Gastroesophageal sphincter (tissue), 4 donors: ENCODE measurements at regions not wholly inside any gene's neighbourhood (a gene's known extent, or its start where the extent isn't known, plus 50 kb on each side); places are given as distances from the start of the nearest gene placed in this dataset.

Experiments used
- ATAC-seq: fragments of 150-250 bp; one replicate; pipeline ENCODE4 v1.9.1; 2016; ENCODE audit warnings: mild to moderate bottlenecking, moderate library complexity
- H3K27ac ChIP-seq, 4 donors: fragments of 200-600 bp; sonication (generic) in 3 of 4; 1 replicate in 3 of 4; 2 replicates in 1 of 4; pipeline ENCODE4 v1.5.1; 2016 to 2019
- H3K27me3 ChIP-seq: fragments of 200-600 bp; sonication (generic); one replicate; pipeline ENCODE4 v1.5.1; 2019
- H3K36me3 ChIP-seq, 2 donors: fragments of 200-600 bp; sonication (generic); one replicate each; pipeline ENCODE4 v1.5.1; 2019; ENCODE audit warnings: control low read depth in 1 of 2
- H3K4me1 ChIP-seq, 3 donors: fragments of 200-600 bp; sonication (generic); 1 replicate in 2 of 3; 2 replicates in 1 of 3; pipeline ENCODE4 v1.5.1; 2016 to 2019; ENCODE audit warnings: control low read depth in 2 of 3
- H3K4me3 ChIP-seq, 2 donors: fragments of 200-600 bp; sonication (generic); one replicate each; pipeline ENCODE4 v1.5.1; 2019; ENCODE audit warnings: mild to moderate bottlenecking in 1 of 2, moderate library complexity in 1 of 2
- H3K9me3 ChIP-seq, 3 donors: fragments of 200-600 bp; sonication (generic); one replicate each; pipeline ENCODE4 v1.5.1; 2017 to 2019; ENCODE audit warnings: control low read depth in 2 of 3
- CTCF ChIP-seq, 4 experiments: fragments of 200-600 bp in 2 of 4; fragments of 450-650 bp in 2 of 4; sonication (generic) in 1 of 4; IDR thresholded peaks; one replicate each; pipeline ENCODE4 v1.5.1; 2017 to 2019; ENCODE audit warnings: antibody characterized with exemption in 4 of 4, mild to moderate bottlenecking in 2 of 4, moderate library complexity in 2 of 4
- EP300 ChIP-seq: sonication (generic); formaldehyde crosslinking; IDR thresholded peaks from one replicate; pipeline ENCODE4 v1.6.1; 2017; ENCODE audit warnings: antibody characterized with exemption, mild to moderate bottlenecking
- POLR2A ChIP-seq, 2 donors: fragments of 450-650 bp; IDR thresholded peaks; one replicate each; pipeline ENCODE4 v1.6.1; 2017; ENCODE audit warnings: antibody characterized with exemption in 2 of 2, mild to moderate bottlenecking in 2 of 2, moderate library complexity in 1 of 2
- POLR2AphosphoS5 ChIP-seq: sonication (generic); formaldehyde crosslinking; IDR thresholded peaks from one replicate; pipeline ENCODE4 v1.6.1; 2017; ENCODE audit warnings: antibody characterized with exemption
- WGBS, 2 donors: methylation state at CpG; one replicate each; pipeline ENCODE4 v1.1.5; 2018; ENCODE audit warnings: low coverage in 1 of 2; 5-methylcytosine and 5-hydroxymethylcytosine counted together

DNA sequence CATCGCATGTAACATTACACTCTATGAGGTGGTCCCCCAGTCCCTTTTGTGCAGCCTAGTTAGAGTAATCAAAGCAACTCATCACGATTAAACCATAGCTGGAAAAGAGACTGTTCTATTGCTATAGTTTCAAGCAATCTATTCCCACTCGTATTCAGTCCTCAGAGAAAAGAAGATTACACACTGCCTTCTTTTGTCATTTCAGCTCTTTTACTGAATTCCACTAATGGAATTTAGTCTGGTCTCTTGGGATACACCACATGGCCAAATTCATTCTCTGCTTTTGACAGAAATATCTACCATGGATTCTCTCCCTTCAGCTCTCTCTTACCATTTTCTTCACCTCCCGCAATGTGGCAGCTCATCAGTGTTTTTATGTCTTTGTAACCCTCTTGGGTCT is 108.9 kb upstream of the HDAC9 start:
- TF ChIP-seq POLR2AphosphoS5: no peak
- TF ChIP-seq POLR2A (IDR thresholded peaks at IDR 0.05): no peak
- TF ChIP-seq EP300: no peak
- TF ChIP-seq CTCF (IDR thresholded peaks at IDR 0.05): no peak
- Histone ChIP-seq H3K36me3 (no peaks in the 10 kb centered on the region), H3K9me3 (no peaks in the 10 kb centered on the region), H3K27ac (no peak overlapping the region), H3K4me3 (no peak overlapping the region), H3K4me1 (peaks cover 6 to 29% (median 12%) of the 10 kb centered on the region in 3 donors), H3K27me3 (no peaks in the 10 kb centered on the region)
- no peak for ATAC-seq
- WGBS, 2 donors: 78 to 83% methylated on average over 1 to 4 of the region's 4 CpGs

DNA sequence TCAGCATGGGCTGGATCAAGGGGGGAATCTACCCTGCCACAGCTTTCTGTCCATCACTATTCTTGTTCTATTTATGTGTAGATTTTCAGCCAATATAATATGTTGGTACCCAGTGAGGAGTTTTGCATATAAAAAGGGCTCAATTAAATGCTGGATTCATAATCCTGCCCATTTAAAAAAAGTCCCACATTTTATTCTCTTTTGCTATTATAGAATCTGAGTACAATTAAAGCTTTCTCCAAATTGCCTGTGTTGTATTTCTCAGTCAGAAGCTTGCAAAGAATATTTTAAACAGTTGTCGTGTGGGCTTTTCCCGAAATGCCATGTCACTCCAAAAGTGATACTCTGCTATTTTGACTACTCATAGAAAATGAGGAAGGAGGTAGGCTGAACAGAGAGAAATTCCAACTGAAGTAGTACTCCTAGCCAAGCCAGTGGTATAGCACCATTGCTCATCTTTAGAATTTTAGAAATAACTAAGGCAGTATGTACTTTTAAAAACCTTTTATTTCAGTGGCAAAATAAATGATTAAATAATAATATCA is 108.3 kb upstream of the HDAC9 start:
- no peak for TF ChIP-seq POLR2AphosphoS5
- Histone ChIP-seq H3K27me3 (no peaks in the 10 kb centered on the region), H3K9me3 (no peaks in the 10 kb centered on the region), H3K4me3 (no peak overlapping the region), H3K27ac (no peak overlapping the region), H3K4me1 (peaks cover 6 to 29% (median 12%) of the 10 kb centered on the region in 3 donors), H3K36me3 (no peaks in the 10 kb centered on the region)
- 61 to 73% methylated on average over 2 of the region's 2 CpGs for WGBS, 2 donors
- ATAC-seq: no peak

DNA sequence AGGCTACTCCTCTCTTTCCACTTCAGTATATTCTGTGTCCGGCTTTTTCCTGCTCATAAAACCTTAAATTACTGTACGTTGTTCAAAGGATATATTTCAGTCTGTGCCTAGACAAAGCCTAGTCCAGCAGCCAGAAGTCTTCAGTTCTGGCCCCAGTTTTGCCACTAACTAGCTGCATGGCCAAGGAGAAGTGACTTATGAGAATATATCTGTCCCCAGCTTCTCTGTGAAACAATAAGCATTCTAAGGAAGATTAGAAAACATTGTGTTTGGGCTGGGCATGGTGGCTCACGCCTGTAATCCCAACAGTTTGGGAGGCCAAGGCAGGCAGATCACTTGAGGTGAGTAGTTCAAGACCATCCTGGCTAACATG is 105.0 kb upstream of the HDAC9 start:
- no peaks in the 10 kb centered on the region for H3K27me3 ChIP-seq
- H3K4me1 ChIP-seq: peaks cover 10 to 43% (median 12%) of the 10 kb centered on the region in 3 donors
- TF ChIP-seq POLR2AphosphoS5: no peak
- TF ChIP-seq POLR2A (IDR thresholded peaks at IDR 0.05): no peak
- no peak for TF ChIP-seq EP300
- TF ChIP-seq CTCF (IDR thresholded peaks at IDR 0.05): no peak
- H3K9me3 ChIP-seq: no peaks in the 10 kb centered on the region
- WGBS, 2 donors: 29 to 44% methylated on average over 3 of the region's 3 CpGs
- H3K36me3 ChIP-seq: no peaks in the 10 kb centered on the region
- H3K27ac ChIP-seq: peak overlapping the region in 3 of 4 donors; percentile 21 to 53 (median 43)
- no peak overlapping the region for H3K4me3 ChIP-seq
- ATAC-seq: no peak

GRCh38 chr7:18393465-18394118 is 102.0 kb upstream of the HDAC9 start:
- H3K9me3 ChIP-seq: no peaks in the 10 kb centered on the region
- H3K36me3 ChIP-seq: no peaks in the 10 kb centered on the region
- no peak for ATAC-seq
- no peaks in the 10 kb centered on the region for H3K27me3 ChIP-seq
- no peak overlapping the region for H3K27ac ChIP-seq
- 17 to 56% methylated on average over 2 to 4 of the region's 4 CpGs for WGBS, 2 donors
- no peak overlapping the region for H3K4me3 ChIP-seq
- H3K4me1 ChIP-seq: peaks cover 10 to 40% (median 12%) of the 10 kb centered on the region in 3 donors
- TF ChIP-seq EP300: no peak
- TF ChIP-seq CTCF (IDR thresholded peaks at IDR 0.05): no peak
- TF ChIP-seq POLR2A (IDR thresholded peaks at IDR 0.05): no peak

DNA sequence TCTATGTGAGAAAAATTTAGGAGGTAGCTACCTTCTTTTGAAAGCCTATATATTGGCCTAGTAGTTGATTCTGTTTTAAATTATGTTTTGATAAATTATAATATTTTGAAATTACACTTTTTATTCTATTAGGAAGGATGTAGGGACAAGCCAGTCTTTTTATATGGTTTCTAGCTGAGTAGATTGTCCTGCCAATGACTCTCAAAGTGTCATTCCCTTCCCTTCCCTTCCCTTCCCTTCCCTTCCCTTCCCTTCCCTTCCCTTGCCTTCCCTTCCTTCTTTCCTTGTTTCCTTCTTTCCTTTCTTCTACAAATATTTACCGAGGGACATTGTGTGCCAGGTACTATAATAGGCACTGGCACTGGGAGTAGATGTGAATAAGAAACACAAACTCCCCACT is 99.7 kb upstream of the HDAC9 start:
- Histone ChIP-seq H3K9me3 (no peaks in the 10 kb centered on the region), H3K27ac (no peak overlapping the region), H3K4me3 (no peak overlapping the region), H3K36me3 (no peaks in the 10 kb centered on the region), H3K27me3 (no peaks in the 10 kb centered on the region), H3K4me1 (peaks cover 0 to 23% (median 4%) of the 10 kb centered on the region in 3 donors)
- WGBS, 2 donors: 60 to 69% methylated on average over 1 of the region's 1 CpG
- TF ChIP-seq CTCF (IDR thresholded peaks at IDR 0.05) (no peak), POLR2AphosphoS5 (no peak), EP300 (no peak)
- no peak for ATAC-seq
